ENCODE measurements at regions not wholly inside any gene's neighbourhood (a gene's known extent, or its start where the extent isn't known, plus 50 kb on each side); places are given as distances from the start of the nearest gene placed in this dataset.

DNA sequence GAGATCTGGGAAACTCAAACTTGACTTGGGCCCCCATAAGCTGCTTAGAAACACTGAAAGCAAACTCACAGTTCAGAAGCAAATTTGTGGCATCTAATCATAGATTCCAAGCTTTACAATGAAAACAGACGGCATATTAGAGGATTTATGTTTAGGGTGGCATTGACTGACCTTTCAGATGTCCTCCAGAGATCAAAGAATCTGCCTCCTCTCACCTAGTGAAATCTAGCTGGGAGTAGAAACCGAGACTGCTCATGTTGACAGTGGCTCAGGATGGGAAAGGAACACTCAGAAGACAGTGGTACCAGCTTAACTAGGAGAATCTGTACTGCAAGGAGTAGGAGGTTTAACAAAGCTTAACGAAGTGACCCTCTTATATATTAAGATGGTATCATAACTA, 345.0 kb downstream of the GXYLT1 start:
- TF ChIP-seq POLR2A (IDR thresholded peaks at IDR 0.05; ENCODE audit: low read depth, low read length) (no peak), POLR2AphosphoS5 (IDR thresholded peaks at IDR 0.05; ENCODE audit: low read depth, low read length) (no peak)
